ENCODE measurements at regions not wholly inside any gene's neighbourhood (a gene's known extent, or its start where the extent isn't known, plus 50 kb on each side); places are given as distances from the start of the nearest gene placed in this dataset.

GRCh38 chr13:33526718-33527117, 241.2 kb upstream of the STARD13 start:
- peaks cover 6% of the 10 kb centered on the region for H3K4me1 Mint-ChIP-seq (ENCODE audit: low read depth, unreplicated experiment)
- no peaks in the 10 kb centered on the region for H3K9me3 Mint-ChIP-seq (ENCODE audit: unreplicated experiment)
- no peak for DNase-seq (ENCODE audit: low read depth)
- TF ChIP-seq, protein P1, sequence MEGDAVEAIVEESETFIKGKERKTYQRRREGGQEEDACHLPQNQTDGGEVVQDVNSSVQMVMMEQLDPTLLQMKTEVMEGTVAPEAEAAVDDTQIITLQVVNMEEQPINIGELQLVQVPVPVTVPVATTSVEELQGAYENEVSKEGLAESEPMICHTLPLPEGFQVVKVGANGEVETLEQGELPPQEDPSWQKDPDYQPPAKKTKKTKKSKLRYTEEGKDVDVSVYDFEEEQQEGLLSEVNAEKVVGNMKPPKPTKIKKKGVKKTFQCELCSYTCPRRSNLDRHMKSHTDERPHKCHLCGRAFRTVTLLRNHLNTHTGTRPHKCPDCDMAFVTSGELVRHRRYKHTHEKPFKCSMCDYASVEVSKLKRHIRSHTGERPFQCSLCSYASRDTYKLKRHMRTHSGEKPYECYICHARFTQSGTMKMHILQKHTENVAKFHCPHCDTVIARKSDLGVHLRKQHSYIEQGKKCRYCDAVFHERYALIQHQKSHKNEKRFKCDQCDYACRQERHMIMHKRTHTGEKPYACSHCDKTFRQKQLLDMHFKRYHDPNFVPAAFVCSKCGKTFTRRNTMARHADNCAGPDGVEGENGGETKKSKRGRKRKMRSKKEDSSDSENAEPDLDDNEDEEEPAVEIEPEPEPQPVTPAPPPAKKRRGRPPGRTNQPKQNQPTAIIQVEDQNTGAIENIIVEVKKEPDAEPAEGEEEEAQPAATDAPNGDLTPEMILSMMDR (IDR thresholded peaks at IDR 0.05; ENCODE audit: insufficient read depth, low read depth, low read length): no peak
- TF ChIP-seq EZH2 (IDR thresholded peaks at IDR 0.05; ENCODE audit: insufficient read depth, low read length): no peak
- no peaks in the 10 kb centered on the region for H3K79me2 ChIP-seq (ENCODE audit: insufficient read depth, low read length)
- H4K20me1 ChIP-seq (ENCODE audit: insufficient read depth, low read length): no peaks in the 10 kb centered on the region
- no peaks in the 10 kb centered on the region for H3K9me3 ChIP-seq (ENCODE audit: insufficient read depth, low read depth, low read length)
- H3K4me1 ChIP-seq (ENCODE audit: insufficient read depth, low read length): peaks cover 4% of the 10 kb centered on the region
- no peak overlapping the region for H3K4me2 ChIP-seq (ENCODE audit: low read length)
- H3K4me3 ChIP-seq (ENCODE audit: insufficient read depth, low read depth, low read length): no peak overlapping the region
- no peaks in the 10 kb centered on the region for H3K27me3 ChIP-seq (ENCODE audit: insufficient read depth, low read length)
- H3K4me3 Mint-ChIP-seq (ENCODE audit: unreplicated experiment): no peak overlapping the region
- no peak overlapping the region for H3K9ac ChIP-seq (ENCODE audit: low read length)
- no peak overlapping the region for H3K27ac ChIP-seq (ENCODE audit: low read depth, low read length)
- no peaks in the 10 kb centered on the region for H3K36me3 ChIP-seq (ENCODE audit: insufficient read depth, low read length)
- no peaks in the 10 kb centered on the region for H3K36me3 Mint-ChIP-seq (ENCODE audit: low read depth, unreplicated experiment)
- H2AFZ ChIP-seq (ENCODE audit: low read depth, low read length): no peak overlapping the region
- H3K27ac Mint-ChIP-seq (ENCODE audit: unreplicated experiment): no peak overlapping the region
- H3K27me3 Mint-ChIP-seq (ENCODE audit: low read depth, unreplicated experiment): no peaks in the 10 kb centered on the region
- FAIRE-seq: no peak

DNA sequence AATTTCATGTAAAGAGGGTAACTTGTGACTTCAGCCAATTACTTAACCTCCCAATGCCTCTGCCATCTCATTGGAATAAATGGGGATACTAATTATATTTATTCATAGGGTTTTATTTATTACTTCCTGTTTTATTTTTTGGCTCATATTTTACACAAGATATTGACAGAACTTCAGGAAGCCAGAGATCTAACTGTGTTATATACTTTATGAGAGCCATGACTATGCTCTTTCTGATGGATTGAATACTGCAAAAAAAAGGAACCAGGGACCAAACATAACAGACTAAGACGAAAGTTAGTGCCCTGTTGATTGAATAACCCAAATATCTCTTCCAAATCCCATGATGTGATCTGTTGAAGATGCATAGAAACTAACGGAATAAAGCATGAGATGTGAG, 243.3 kb upstream of the STARD13 start:
- Histone ChIP-seq H3K4me1 (ENCODE audit: insufficient read depth, low read length) (peaks cover 4% of the 10 kb centered on the region), H3K79me2 (ENCODE audit: insufficient read depth, low read length) (no peaks in the 10 kb centered on the region), H4K20me1 (ENCODE audit: insufficient read depth, low read length) (no peaks in the 10 kb centered on the region), H3K27ac (ENCODE audit: low read depth, low read length) (no peak overlapping the region), H3K36me3 (ENCODE audit: insufficient read depth, low read length) (no peaks in the 10 kb centered on the region), H3K27me3 (ENCODE audit: insufficient read depth, low read length) (no peaks in the 10 kb centered on the region), H3K4me2 (ENCODE audit: low read length) (no peak overlapping the region), H3K9ac (ENCODE audit: low read length) (no peak overlapping the region), H2AFZ (ENCODE audit: low read depth, low read length) (no peak overlapping the region), H3K4me3 (ENCODE audit: insufficient read depth, low read depth, low read length) (no peak overlapping the region), H3K9me3 (ENCODE audit: insufficient read depth, low read depth, low read length) (no peaks in the 10 kb centered on the region)
- TF ChIP-seq, protein P1 (IDR thresholded peaks at IDR 0.05; ENCODE audit: insufficient read depth, low read depth, low read length): no peak
- TF ChIP-seq EZH2 (IDR thresholded peaks at IDR 0.05; ENCODE audit: insufficient read depth, low read length): no peak
- Mint-ChIP-seq H3K27ac (ENCODE audit: unreplicated experiment) (no peak overlapping the region), H3K4me3 (ENCODE audit: unreplicated experiment) (no peak overlapping the region), H3K36me3 (ENCODE audit: low read depth, unreplicated experiment) (no peaks in the 10 kb centered on the region), H3K27me3 (ENCODE audit: low read depth, unreplicated experiment) (no peaks in the 10 kb centered on the region), H3K9me3 (ENCODE audit: unreplicated experiment) (no peaks in the 10 kb centered on the region), H3K4me1 (ENCODE audit: low read depth, unreplicated experiment) (peaks cover 3% of the 10 kb centered on the region)
- no peak for DNase-seq (ENCODE audit: low read depth)
- no peak for FAIRE-seq

- Histone ChIP-seq H4K20me1 (ENCODE audit: insufficient read depth, low read length) (no peaks in the 10 kb centered on the region), H3K27me3 (ENCODE audit: insufficient read depth, low read length) (no peaks in the 10 kb centered on the region), H3K27ac (ENCODE audit: low read depth, low read length) (no peak overlapping the region), H3K9ac (ENCODE audit: low read length) (no peak overlapping the region), H3K36me3 (ENCODE audit: insufficient read depth, low read length) (no peaks in the 10 kb centered on the region), H2AFZ (ENCODE audit: low read depth, low read length) (no peak overlapping the region), H3K79me2 (ENCODE audit: insufficient read depth, low read length) (no peaks in the 10 kb centered on the region), H3K4me3 (ENCODE audit: insufficient read depth, low read depth, low read length) (no peak overlapping the region), H3K4me1 (ENCODE audit: insufficient read depth, low read length) (no peaks in the 10 kb centered on the region), H3K9me3 (ENCODE audit: insufficient read depth, low read depth, low read length) (no peaks in the 10 kb centered on the region), H3K4me2 (ENCODE audit: low read length) (no peak overlapping the region)
- FAIRE-seq (peak; percentile 47), DNase-seq (ENCODE audit: low read depth) (no peak)
- H3K4me1 Mint-ChIP-seq (ENCODE audit: low read depth, unreplicated experiment): peaks cover 9% of the 10 kb centered on the region
- TF ChIP-seq EZH2 (IDR thresholded peaks at IDR 0.05; ENCODE audit: insufficient read depth, low read length): no peak
- TF ChIP-seq, protein P1 (IDR thresholded peaks at IDR 0.05; ENCODE audit: insufficient read depth, low read depth, low read length): no peak
- H3K27ac Mint-ChIP-seq (ENCODE audit: unreplicated experiment): no peak overlapping the region
- H3K36me3 Mint-ChIP-seq (ENCODE audit: low read depth, unreplicated experiment): no peaks in the 10 kb centered on the region
- H3K9me3 Mint-ChIP-seq (ENCODE audit: unreplicated experiment): no peaks in the 10 kb centered on the region
- H3K27me3 Mint-ChIP-seq (ENCODE audit: low read depth, unreplicated experiment): no peaks in the 10 kb centered on the region
- no peak overlapping the region for H3K4me3 Mint-ChIP-seq (ENCODE audit: unreplicated experiment)
These were observed 245.9 kb upstream of the STARD13 start for GRCh38 chr13:33531484-33531883.
